GM18873 (cell line): ENCODE measurements at regions not wholly inside any gene's neighbourhood (a gene's known extent, or its start where the extent isn't known, plus 50 kb on each side); places are given as distances from the start of the nearest gene placed in this dataset.

Experiments used
- ATAC-seq: cut with Tn5 transposase; IDR thresholded peaks from one replicate; pipeline ENCODE4 v1.9.1; 2021; ENCODE audit warnings: mild to moderate bottlenecking, moderate library complexity, moderate number of reproducible peaks; ENCODE audit not compliant: unreplicated experiment, low FRiP score

DNA sequence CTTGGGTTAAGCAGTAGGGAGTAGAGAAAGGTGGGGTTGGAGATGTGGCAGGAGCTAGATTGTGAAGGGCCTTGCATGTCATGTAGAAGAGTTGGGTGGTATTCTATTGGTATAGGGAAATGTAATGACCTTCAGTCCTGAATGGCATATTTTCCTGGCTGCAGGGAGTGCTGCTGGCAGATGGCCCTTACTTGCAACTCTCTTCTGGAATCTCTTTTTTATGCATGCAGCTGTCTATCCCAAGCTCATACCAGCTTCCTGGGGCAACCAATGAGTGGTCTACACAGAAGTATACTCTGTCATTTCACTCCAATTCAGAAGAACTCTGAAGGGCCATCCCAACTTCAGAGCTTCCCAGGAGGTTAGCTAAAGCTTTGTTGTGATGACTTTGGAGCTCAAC is 144.7 kb upstream of the ANKRD28 start:
- no peak for ATAC-seq

- ATAC-seq = no peak
These were observed 145.2 kb upstream of the ANKRD28 start for GRCh38 chr3:15942936-15943335.

DNA sequence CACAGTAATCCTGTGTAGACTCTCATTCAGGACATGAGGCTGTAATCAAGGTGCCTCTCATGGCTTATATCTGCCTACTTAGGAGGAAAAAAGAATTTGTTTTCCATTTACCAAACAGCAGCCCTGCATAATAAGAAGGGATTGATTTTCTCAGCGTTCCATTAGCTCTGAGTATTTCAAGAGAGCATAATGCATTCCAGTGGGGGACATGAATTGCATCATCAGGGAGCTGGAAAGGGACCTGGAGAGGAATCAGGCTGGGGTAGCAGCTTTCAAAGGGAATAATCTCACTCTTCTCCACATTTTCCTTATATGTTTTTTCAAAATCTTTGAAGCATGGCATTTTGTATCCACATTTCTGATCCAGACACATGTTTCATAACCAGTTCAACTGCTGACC is 150.6 kb upstream of the ANKRD28 start:
- no peak for ATAC-seq

- ATAC-seq = no peak
These were observed 154.9 kb upstream of the ANKRD28 start for GRCh38 chr3:15952543-15953175.

GRCh38 chr3:15953841-15954240 is 156.1 kb upstream of the ANKRD28 start:
- no peak for ATAC-seq

GRCh38 chr3:15955968-15956367 is 158.2 kb upstream of the ANKRD28 start:
- no peak for ATAC-seq

GRCh38 chr3:15958692-15959433 is 161.1 kb upstream of the ANKRD28 start:
- ATAC-seq = no peak

- ATAC-seq = no peak
These were observed 161.6 kb upstream of the ANKRD28 start for GRCh38 chr3:15959434-15959811.

- ATAC-seq = no peak
These were observed 167.0 kb upstream of the ANKRD28 start for GRCh38 chr3:15964605-15965442.

DNA sequence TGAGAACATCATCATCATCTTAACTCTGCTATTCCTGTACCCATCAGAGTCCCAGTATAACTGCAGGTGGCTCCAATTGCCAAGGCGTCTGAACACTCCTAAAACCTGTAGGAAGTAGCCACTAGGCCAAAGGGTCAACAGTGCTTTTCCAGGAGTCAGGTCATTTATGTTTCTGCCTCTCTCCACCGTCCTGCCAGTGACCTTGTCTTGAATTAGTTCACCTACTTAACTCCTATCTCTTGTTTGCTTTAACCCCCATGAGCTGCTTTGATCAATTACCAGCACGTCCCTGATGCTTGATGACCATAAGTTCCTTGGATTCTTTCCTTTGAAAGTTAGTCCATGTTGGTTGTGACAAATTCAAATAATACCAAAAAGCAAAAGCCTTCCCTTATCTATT is 169.8 kb upstream of the ANKRD28 start:
- no peak for ATAC-seq

DNA sequence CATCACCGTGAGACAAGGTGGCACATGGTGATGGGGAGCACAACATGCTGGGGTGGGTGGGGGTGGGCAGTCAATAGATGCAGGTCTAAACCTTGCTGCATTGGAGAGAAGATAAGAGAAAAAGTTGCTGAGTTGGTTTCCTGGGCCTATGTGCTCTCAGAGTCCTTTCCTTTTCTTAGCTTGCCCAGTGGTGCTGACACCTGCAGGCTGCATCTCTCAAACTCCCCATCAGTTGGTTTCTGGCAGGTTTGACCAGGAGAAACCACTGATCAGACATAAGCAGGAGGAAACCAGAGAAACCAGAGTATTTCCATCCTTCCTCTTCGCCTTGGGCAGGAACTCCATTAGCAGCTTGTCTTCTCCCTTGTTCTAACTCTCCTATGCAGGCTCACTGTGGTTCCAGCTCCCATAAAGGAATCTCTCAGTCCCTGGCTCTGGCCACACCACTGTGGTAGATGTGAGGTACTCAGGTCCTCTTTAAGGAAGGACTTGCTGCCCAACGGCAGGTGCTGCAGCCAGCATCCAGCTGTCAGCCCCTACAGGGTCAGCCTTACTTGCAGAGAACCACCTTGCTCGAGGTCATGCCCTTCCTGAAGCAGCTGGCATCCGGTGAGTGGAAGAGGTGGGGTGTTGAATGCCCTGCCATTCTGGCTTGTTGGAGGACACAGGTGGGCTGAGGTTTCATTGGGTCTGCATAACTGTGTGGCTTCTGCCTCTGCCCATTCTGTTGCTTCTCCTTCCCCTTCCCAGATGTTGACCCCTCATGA is 172.3 kb upstream of the ANKRD28 start:
- no peak for ATAC-seq

DNA sequence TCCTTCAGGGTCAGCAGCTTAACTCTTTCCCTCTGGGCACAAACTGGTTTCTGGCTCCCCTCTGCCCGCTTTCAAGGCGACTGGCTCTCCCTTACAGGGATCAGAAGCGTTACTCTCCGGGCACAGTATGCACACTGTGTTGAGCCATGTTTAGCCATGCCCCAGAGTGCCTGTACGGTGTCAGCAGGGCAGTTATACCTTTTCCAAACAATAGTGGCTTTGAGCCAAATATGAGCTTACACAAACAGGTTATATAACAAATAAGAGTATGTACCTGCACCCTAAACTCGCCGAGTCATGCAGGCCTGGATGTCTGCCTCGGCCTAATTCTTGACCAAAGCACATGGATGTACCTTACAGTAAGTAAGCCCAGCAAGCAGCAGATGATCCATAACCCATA is 175.6 kb upstream of the ANKRD28 start:
- ATAC-seq = no peak

DNA sequence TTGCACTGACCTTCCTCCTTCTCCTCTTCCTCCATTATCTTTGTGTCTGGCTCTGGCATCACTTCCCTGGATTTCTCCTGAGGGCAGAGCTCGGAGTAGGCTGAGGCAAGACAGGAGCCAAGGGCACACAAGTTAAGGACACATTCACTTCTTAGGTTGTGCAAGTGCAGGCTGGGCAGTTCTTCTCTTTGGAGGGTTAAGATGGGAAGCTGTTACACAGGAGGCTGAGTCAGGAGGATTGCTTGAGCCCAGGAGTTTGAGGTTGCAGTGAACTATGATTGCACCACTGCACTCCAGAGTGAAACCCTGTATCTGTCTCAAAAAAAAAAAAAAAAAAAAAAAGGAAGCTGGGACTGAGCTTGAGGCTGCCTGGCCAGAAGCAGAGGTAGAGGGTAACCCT is 176.2 kb upstream of the ANKRD28 start:
- ATAC-seq = no peak

DNA sequence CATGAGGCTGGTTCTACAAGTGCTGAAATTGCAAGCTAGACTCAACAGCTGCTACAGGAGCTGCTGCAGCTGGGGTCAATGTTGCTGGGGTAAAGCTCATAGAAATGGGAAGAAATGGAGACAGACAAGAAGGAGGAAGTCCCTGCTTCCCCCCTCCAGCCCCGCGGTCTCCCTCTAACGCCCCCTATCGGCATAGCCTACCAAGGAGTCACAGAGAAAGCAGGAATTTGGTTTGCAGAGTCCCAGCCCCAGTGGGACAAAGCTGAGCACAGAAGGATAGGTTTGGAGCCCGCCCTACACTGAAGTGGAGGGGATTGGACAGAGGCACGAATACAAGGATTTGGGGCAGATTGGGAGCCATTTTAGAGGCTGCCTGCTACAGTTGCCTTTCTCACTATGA is 176.9 kb upstream of the ANKRD28 start:
- no peak for ATAC-seq

- no peak for ATAC-seq
These were observed 178.7 kb upstream of the ANKRD28 start for GRCh38 chr3:15976524-15976923.

DNA sequence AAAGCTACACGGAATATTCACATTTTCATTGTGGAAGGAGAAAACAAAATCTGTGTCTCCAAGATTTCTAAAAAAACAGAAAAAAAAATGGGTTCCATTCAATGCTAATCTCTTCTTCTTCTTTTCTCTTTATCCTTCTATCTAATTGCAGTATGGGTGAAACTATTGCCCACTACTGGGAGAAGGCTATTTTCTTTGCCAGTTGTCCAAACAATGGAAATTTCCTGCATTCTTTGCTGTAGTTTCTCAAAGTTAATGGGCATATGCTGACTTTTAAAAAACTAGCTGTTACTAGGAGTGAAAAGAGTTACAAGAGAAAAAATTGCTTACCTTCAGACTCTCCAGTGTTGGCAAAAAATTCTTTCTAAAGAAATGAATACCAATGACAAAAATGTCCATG is 179.3 kb upstream of the ANKRD28 start:
- no peak for ATAC-seq

- ATAC-seq = no peak
These were observed 179.9 kb upstream of the ANKRD28 start for GRCh38 chr3:15977598-15978232.

- no peak for ATAC-seq
These were observed 181.0 kb upstream of the ANKRD28 start for GRCh38 chr3:15978801-15979200.

- ATAC-seq = no peak
These were observed 181.7 kb upstream of the ANKRD28 start for GRCh38 chr3:15979495-15979894.

DNA sequence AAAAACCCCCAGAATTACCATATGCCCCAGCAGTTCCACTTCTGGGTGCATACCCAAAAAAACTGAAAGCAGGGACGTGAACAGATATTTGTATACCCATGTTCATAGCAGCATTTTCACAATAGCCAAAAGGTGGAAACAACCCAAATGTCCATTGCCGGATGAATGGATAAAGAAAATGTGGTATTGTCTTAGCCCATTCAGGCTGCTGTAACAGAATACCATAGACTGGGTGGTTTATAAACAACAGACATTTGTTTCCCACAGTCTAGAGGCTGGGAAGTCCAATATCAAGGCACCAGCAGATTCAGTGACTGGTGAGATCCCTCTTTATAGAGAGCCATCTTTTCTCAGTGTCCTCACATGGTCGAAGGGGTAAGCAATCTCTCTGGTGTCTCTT is 182.1 kb upstream of the ANKRD28 start:
- no peak for ATAC-seq
